GM18520 (cell line): ENCODE measurements at regions not wholly inside any gene's neighbourhood (a gene's known extent, or its start where the extent isn't known, plus 50 kb on each side); places are given as distances from the start of the nearest gene placed in this dataset.

ENCODE experiments used
- ATAC-seq: cut with Tn5 transposase; IDR thresholded peaks from one replicate; pipeline ENCODE4 v1.9.1; 2021; ENCODE audit not compliant: unreplicated experiment

GRCh38 chr15:62599791-62600777 is 435.0 kb upstream of the C2CD4B start:
- ATAC-seq = no peak

GRCh38 chr15:62601777-62602545 is 436.9 kb upstream of the C2CD4B start:
- no peak for ATAC-seq

GRCh38 chr15:62603742-62604141 is 438.7 kb upstream of the C2CD4B start:
- ATAC-seq = no peak

- ATAC-seq = no peak
Observed at GRCh38 chr15:62605282-62605681, 437.3 kb upstream of the TPM1 start.

- ATAC-seq = no peak
Observed at GRCh38 chr15:62606376-62607113, 436.0 kb upstream of the TPM1 start.

GRCh38 chr15:62607114-62607462 is 435.5 kb upstream of the TPM1 start:
- no peak for ATAC-seq

GRCh38 chr15:62607643-62608042 is 434.9 kb upstream of the TPM1 start:
- ATAC-seq = no peak

- ATAC-seq = no peak
Observed at GRCh38 chr15:62608369-62608768, 434.2 kb upstream of the TPM1 start.

- no peak for ATAC-seq
Observed at GRCh38 chr15:62610265-62610869, 432.2 kb upstream of the TPM1 start.

GRCh38 chr15:62611002-62611401 is 431.5 kb upstream of the TPM1 start:
- ATAC-seq = no peak

- no peak for ATAC-seq
Observed at GRCh38 chr15:62612183-62612733, 430.3 kb upstream of the TPM1 start.

GRCh38 chr15:62612771-62613170 is 429.8 kb upstream of the TPM1 start:
- no peak for ATAC-seq

GRCh38 chr15:62616746-62617145 is 425.8 kb upstream of the TPM1 start:
- ATAC-seq = no peak

GRCh38 chr15:62617741-62618140 is 424.8 kb upstream of the TPM1 start:
- ATAC-seq = no peak

- no peak for ATAC-seq
Observed at GRCh38 chr15:62618432-62618831, 424.1 kb upstream of the TPM1 start.

GRCh38 chr15:62618846-62619504 is 423.6 kb upstream of the TPM1 start:
- ATAC-seq = no peak

- no peak for ATAC-seq
Observed at GRCh38 chr15:62619526-62619925, 423.0 kb upstream of the TPM1 start.

GRCh38 chr15:62622775-62623174 is 419.8 kb upstream of the TPM1 start:
- ATAC-seq = no peak

- ATAC-seq = no peak
Observed at GRCh38 chr15:62624547-62625378, 417.8 kb upstream of the TPM1 start.
